ENCODE measurements at regions not wholly inside any gene's neighbourhood (a gene's known extent, or its start where the extent isn't known, plus 50 kb on each side); places are given as distances from the start of the nearest gene placed in this dataset.
A peak's percentile ranks its signal among the peaks of the same experiment; 100 is the strongest.

- Histone ChIP-seq H3K27ac (no peak overlapping the region), H3K9me3 (no peaks in the 10 kb centered on the region), H3K36me3 (no peaks in the 10 kb centered on the region), H3K4me3 (peak overlapping the region; percentile 35), H3K4me1 (peaks cover 3% of the 10 kb centered on the region), H3K27me3 (peaks cover 14% of the 10 kb centered on the region)
- intact Hi-C loops (cut with DNase I) = no loop called here
- DNase-seq (peak; percentile 73), ATAC-seq (peak; percentile 72)
- TF ChIP-seq CTCF (IDR thresholded peaks at IDR 0.05) = no peak
Observed at GRCh38 chr6:41470029-41470330, 76.2 kb upstream of the FOXP4 start.

- Histone ChIP-seq H3K4me3 (peak overlapping the region; percentile 35), H3K27me3 (peaks cover 14% of the 10 kb centered on the region), H3K27ac (no peak overlapping the region), H3K36me3 (no peaks in the 10 kb centered on the region), H3K4me1 (peaks cover 3% of the 10 kb centered on the region), H3K9me3 (no peaks in the 10 kb centered on the region)
- no peak for TF ChIP-seq CTCF (IDR thresholded peaks at IDR 0.05)
- intact Hi-C loops (cut with DNase I) = no loop called here
- peak; percentile 73 for ATAC-seq
- DNase-seq = peak; percentile 81
Observed at GRCh38 chr6:41470331-41471063, 75.7 kb upstream of the FOXP4 start.

- Histone ChIP-seq H3K9me3 (no peaks in the 10 kb centered on the region), H3K27me3 (peaks cover 14% of the 10 kb centered on the region), H3K36me3 (no peaks in the 10 kb centered on the region), H3K27ac (no peak overlapping the region), H3K4me3 (no peak overlapping the region), H3K4me1 (peaks cover 3% of the 10 kb centered on the region)
- no peak for TF ChIP-seq CTCF (IDR thresholded peaks at IDR 0.05)
- ATAC-seq (no peak), DNase-seq (no peak)
- intact Hi-C loops (cut with DNase I) = no loop called here
Observed at GRCh38 chr6:41471064-41471895, 74.9 kb upstream of the FOXP4 start.

- TF ChIP-seq CTCF (IDR thresholded peaks at IDR 0.05) = no peak
- intact Hi-C loops (cut with DNase I) = no loop called here
Observed at GRCh38 chr6:41474213-41474933, 71.8 kb upstream of the FOXP4 start.

GRCh38 chr6:41475164-41475563 lies 71.0 kb upstream of the FOXP4 start:
- TF ChIP-seq CTCF (IDR thresholded peaks at IDR 0.05) = no peak
- Histone ChIP-seq H3K27me3 (peaks cover 17% of the 10 kb centered on the region), H3K4me1 (no peaks in the 10 kb centered on the region), H3K36me3 (no peaks in the 10 kb centered on the region), H3K4me3 (no peak overlapping the region), H3K9me3 (no peaks in the 10 kb centered on the region), H3K27ac (no peak overlapping the region)
- DNase-seq = no peak
- intact Hi-C loops (cut with DNase I) = no loop called here
- ATAC-seq = no peak

More at GRCh38 chr6:41474213-41474933, 71.8 kb upstream of the FOXP4 start:
- H3K36me3 ChIP-seq = no peaks in the 10 kb centered on the region
- no peak overlapping the region for H3K27ac ChIP-seq
- H3K4me1 ChIP-seq = peaks cover 3% of the 10 kb centered on the region
- H3K9me3 ChIP-seq = no peaks in the 10 kb centered on the region
- no peak for ATAC-seq
- H3K27me3 ChIP-seq = peaks cover 17% of the 10 kb centered on the region
- DNase-seq = no peak
- no peak overlapping the region for H3K4me3 ChIP-seq
